ENCODE measurements at regions not wholly inside any gene's neighbourhood (a gene's known extent, or its start where the extent isn't known, plus 50 kb on each side); places are given as distances from the start of the nearest gene placed in this dataset.
"Not testable (repeated sequence)": the region's sequence is repeated elsewhere in the genome, so short reads cannot be mapped to it uniquely, and the experiment has no call there.

- H4K20me1 ChIP-seq: no peaks in the 10 kb centered on the region
- no peak overlapping the region for H3K9ac ChIP-seq
- no peaks in the 10 kb centered on the region for H3K9me3 ChIP-seq
- H3K36me3 ChIP-seq: no peaks in the 10 kb centered on the region
- H3K27ac ChIP-seq: no peak overlapping the region
- no peaks in the 10 kb centered on the region for H3K27me3 ChIP-seq
- no peak overlapping the region for H3K4me2 ChIP-seq
- H3K4me1 ChIP-seq: peaks cover 24% of the 10 kb centered on the region
- H3K4me3 ChIP-seq: no peak overlapping the region
- TF ChIP-seq Cebpa-rat (IDR thresholded peaks at IDR 0.05): no peak
These were observed 97.4 kb upstream of the TBL1X start for GRCh38 chrX:9367421-9367820.

- Histone ChIP-seq H3K4me1 (peaks cover 24% of the 10 kb centered on the region), H3K27me3 (no peaks in the 10 kb centered on the region), H3K9ac (no peak overlapping the region), H3K27ac (no peak overlapping the region), H4K20me1 (no peaks in the 10 kb centered on the region), H3K36me3 (no peaks in the 10 kb centered on the region), H3K4me3 (no peak overlapping the region), H3K9me3 (no peaks in the 10 kb centered on the region), H3K4me2 (no peak overlapping the region)
- no peak for TF ChIP-seq Cebpa-rat (IDR thresholded peaks at IDR 0.05)
These were observed 96.6 kb upstream of the TBL1X start for GRCh38 chrX:9368262-9368661.

GRCh38 chrX:9369802-9370291 is 95.0 kb upstream of the TBL1X start:
- Histone ChIP-seq H3K27ac (no peak overlapping the region), H4K20me1 (no peaks in the 10 kb centered on the region), H3K4me1 (peaks cover 24% of the 10 kb centered on the region), H3K9me3 (no peaks in the 10 kb centered on the region), H3K9ac (no peak overlapping the region), H3K27me3 (no peaks in the 10 kb centered on the region), H3K4me2 (peak overlapping the region; percentile 49), H3K4me3 (no peak overlapping the region), H3K36me3 (no peaks in the 10 kb centered on the region)
- no peak for TF ChIP-seq Cebpa-rat (IDR thresholded peaks at IDR 0.05)

- peak overlapping the region; percentile 49 for H3K4me2 ChIP-seq
- TF ChIP-seq Cebpa-rat (IDR thresholded peaks at IDR 0.05): no peak
These were observed 94.0 kb upstream of the TBL1X start for GRCh38 chrX:9370893-9371292.

DNA sequence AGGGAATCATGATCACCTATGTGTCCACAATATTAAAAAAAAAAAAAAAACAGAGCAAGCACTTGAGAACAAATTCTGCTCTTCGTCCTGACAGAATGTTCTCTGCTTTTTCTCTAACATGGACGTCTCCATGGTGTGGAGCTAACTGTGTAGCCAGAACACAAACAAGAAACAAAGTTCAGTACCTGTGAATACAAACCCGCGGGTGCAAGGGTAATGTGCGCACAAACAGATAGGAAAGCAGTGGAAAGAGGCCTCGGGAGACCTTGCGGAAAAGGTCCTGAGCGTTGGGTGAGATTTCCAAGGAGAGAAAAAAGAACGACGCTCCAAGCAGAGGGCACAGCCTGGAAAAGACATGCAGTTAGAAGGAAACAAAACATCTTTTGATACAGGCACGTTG is 92.0 kb upstream of the TBL1X start:
- Histone ChIP-seq H3K27me3 (no peaks in the 10 kb centered on the region), H3K4me3 (no peak overlapping the region), H3K9ac (no peak overlapping the region), H3K4me2 (no peak overlapping the region), H3K36me3 (no peaks in the 10 kb centered on the region), H4K20me1 (no peaks in the 10 kb centered on the region), H3K27ac (no peak overlapping the region), H3K4me1 (peaks cover 24% of the 10 kb centered on the region), H3K9me3 (peaks cover 6% of the 10 kb centered on the region)
- TF ChIP-seq Cebpa-rat (IDR thresholded peaks at IDR 0.05): no peak

More at GRCh38 chrX:9370893-9371292, 94.0 kb upstream of the TBL1X start:
- no peaks in the 10 kb centered on the region for H3K36me3 ChIP-seq
- no peaks in the 10 kb centered on the region for H4K20me1 ChIP-seq
- peaks cover 24% of the 10 kb centered on the region for H3K4me1 ChIP-seq
- no peak overlapping the region for H3K9ac ChIP-seq
- H3K27ac ChIP-seq: no peak overlapping the region
- no peak overlapping the region for H3K4me3 ChIP-seq
- H3K27me3 ChIP-seq: no peaks in the 10 kb centered on the region
- no peaks in the 10 kb centered on the region for H3K9me3 ChIP-seq

GRCh38 chrX:9373789-9374188 is 91.1 kb upstream of the TBL1X start:
- no peak overlapping the region for H3K9ac ChIP-seq
- peaks cover 6% of the 10 kb centered on the region for H3K9me3 ChIP-seq
- no peaks in the 10 kb centered on the region for H3K27me3 ChIP-seq
- H3K27ac ChIP-seq: no peak overlapping the region
- no peak overlapping the region for H3K4me2 ChIP-seq
- no peak for TF ChIP-seq Cebpa-rat (IDR thresholded peaks at IDR 0.05)
- H3K4me3 ChIP-seq: no peak overlapping the region
- H3K4me1 ChIP-seq: peaks cover 24% of the 10 kb centered on the region
- no peaks in the 10 kb centered on the region for H4K20me1 ChIP-seq
- H3K36me3 ChIP-seq: no peaks in the 10 kb centered on the region

DNA sequence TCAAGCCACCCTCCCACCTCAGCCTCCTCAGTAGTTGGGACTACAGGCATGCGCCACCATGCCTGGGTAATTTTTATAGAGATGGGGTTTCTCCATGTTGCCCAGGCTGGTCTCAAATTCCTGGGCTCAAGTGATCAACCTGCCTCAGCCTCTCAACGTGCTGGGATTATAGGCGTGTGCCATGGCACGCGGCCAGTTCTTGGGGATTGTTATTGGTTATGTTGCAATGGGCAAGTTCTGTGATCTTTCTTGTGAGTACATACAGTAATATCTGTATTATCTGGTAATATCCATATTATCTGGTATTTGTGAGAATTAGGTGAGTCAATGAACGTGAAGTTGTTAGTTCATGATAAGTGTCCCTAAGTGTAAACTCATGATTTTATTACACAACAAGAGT is 90.3 kb upstream of the TBL1X start:
- TF ChIP-seq Cebpa-rat (IDR thresholded peaks at IDR 0.05): no peak
- H3K27me3 ChIP-seq: no peaks in the 10 kb centered on the region
- no peak overlapping the region for H3K27ac ChIP-seq
- no peaks in the 10 kb centered on the region for H4K20me1 ChIP-seq
- H3K9me3 ChIP-seq: peaks cover 6% of the 10 kb centered on the region
- no peak overlapping the region for H3K4me2 ChIP-seq
- H3K4me3 ChIP-seq: no peak overlapping the region
- no peaks in the 10 kb centered on the region for H3K36me3 ChIP-seq
- H3K9ac ChIP-seq: no peak overlapping the region
- H3K4me1 ChIP-seq: peaks cover 19% of the 10 kb centered on the region

DNA sequence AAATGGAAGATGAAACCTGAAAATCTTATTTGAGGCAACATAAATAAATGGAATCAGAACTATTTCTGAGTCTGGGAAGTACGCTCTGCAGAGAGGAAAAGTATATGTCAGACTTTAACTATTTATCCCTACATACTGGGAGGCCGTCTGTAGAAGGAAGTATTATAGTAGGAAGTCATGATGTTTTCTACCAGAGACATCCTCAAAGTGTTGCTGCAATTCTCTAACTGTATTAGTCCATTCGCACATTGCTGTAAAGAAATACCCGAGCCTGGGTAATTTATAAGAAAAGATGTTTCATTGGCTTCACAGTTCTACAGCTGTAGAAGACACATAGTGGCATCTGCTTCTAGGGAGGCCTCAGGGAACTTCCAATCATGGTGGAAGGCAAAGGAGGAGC is 88.7 kb upstream of the TBL1X start:
- peaks cover 6% of the 10 kb centered on the region for H3K9me3 ChIP-seq
- H3K4me2 ChIP-seq: no peak overlapping the region
- peaks cover 4% of the 10 kb centered on the region for H3K4me1 ChIP-seq
- no peak overlapping the region for H3K27ac ChIP-seq
- no peak overlapping the region for H3K4me3 ChIP-seq
- no peaks in the 10 kb centered on the region for H3K27me3 ChIP-seq
- H4K20me1 ChIP-seq: no peaks in the 10 kb centered on the region
- no peak overlapping the region for H3K9ac ChIP-seq
- TF ChIP-seq Cebpa-rat (IDR thresholded peaks at IDR 0.05): no peak
- H3K36me3 ChIP-seq: no peaks in the 10 kb centered on the region

DNA sequence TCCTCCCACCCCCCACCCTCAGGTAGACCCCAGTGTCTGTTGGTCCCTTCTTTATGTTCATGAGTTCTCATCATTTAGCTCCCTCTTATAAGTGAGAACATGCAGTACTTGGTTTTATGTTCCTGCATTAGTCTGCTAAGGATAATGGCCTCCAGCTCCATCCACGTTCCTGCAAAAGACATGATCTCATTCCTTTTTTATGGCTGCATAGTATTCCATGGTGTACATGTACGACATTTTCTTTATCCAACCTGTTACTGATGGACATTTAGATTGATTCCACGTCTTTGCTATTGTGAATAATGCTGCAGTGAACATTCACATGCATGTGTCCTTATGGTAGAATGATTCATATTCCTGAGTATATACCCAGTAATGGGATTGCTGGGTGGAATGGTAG is 87.6 kb upstream of the TBL1X start:
- H3K4me3 ChIP-seq, H3K4me2 ChIP-seq, H4K20me1 ChIP-seq, H3K9me3 ChIP-seq, H3K9ac ChIP-seq, H3K27me3 ChIP-seq, H3K27ac ChIP-seq, H3K4me1 ChIP-seq, H3K36me3 ChIP-seq: not testable (repeated sequence)

- no peaks in the 10 kb centered on the region for H3K4me1 ChIP-seq
- H4K20me1 ChIP-seq: no peaks in the 10 kb centered on the region
- no peak overlapping the region for H3K4me2 ChIP-seq
- H3K36me3 ChIP-seq: no peaks in the 10 kb centered on the region
- TF ChIP-seq Cebpa-rat (IDR thresholded peaks at IDR 0.05): no peak
- no peak overlapping the region for H3K4me3 ChIP-seq
- H3K27me3 ChIP-seq: no peaks in the 10 kb centered on the region
- no peak overlapping the region for H3K9ac ChIP-seq
- peaks cover 6% of the 10 kb centered on the region for H3K9me3 ChIP-seq
- no peak overlapping the region for H3K27ac ChIP-seq
These were observed 85.7 kb upstream of the TBL1X start for GRCh38 chrX:9378980-9379696.
